Hepatocyte (in vitro differentiated cells): ENCODE measurements at regions not wholly inside any gene's neighbourhood (a gene's known extent, or its start where the extent isn't known, plus 50 kb on each side); places are given as distances from the start of the nearest gene placed in this dataset.

Experiments used
- CTCF ChIP-seq: fragments of 200-600 bp; sonication (generic); IDR thresholded peaks from 2 replicates; pipeline ENCODE4 v1.5.1; 2016; ENCODE audit warnings: antibody characterized with exemption, mild to moderate bottlenecking; ENCODE audit not compliant: poor library complexity
- EZH2 ChIP-seq: fragments of 200-600 bp; sonication (generic); IDR thresholded peaks from 2 replicates; pipeline ENCODE4 v1.6.1; 2016; ENCODE audit warnings: antibody characterized with exemption, mild to moderate bottlenecking, borderline replicate concordance
- EZH2phosphoT487 ChIP-seq: fragments of 200-600 bp; sonication (generic); IDR thresholded peaks from one replicate; pipeline ENCODE4 v1.6.1; 2018; ENCODE audit warnings: antibody characterized with exemption, mild to moderate bottlenecking, low read depth, moderate library complexity; ENCODE audit not compliant: unreplicated experiment, severe bottlenecking

DNA sequence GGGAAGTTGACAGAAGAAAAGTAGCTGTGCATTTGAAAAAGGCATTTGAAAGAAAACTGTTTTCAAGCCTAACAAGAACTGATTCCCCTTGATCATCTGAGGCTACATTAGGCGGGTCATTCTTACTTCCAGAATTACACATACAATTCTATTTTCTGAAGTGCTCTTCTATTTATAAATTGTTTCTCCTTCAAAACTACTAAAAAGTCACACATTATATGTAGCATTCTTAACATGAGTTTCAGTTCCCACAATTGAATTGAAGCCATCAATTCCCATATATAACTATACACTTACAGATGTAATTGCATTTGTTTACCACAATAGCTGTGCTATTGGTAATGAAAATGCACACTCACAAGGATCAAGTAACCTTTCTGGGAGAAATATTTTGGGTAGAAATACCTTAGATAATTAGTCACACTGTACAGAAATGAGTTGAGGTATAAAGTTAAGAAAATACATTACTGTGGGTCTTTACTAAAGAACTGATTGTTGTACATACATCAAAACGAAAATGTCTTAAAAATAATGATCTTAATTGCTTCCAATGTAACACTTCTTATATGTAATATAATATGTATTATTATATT lies 1688.0 kb upstream of the AGA start:
- TF ChIP-seq CTCF = no peak
- no peak for TF ChIP-seq EZH2phosphoT487
- no peak for TF ChIP-seq EZH2
